ENCODE measurements at regions not wholly inside any gene's neighbourhood (a gene's known extent, or its start where the extent isn't known, plus 50 kb on each side); places are given as distances from the start of the nearest gene placed in this dataset.

DNA sequence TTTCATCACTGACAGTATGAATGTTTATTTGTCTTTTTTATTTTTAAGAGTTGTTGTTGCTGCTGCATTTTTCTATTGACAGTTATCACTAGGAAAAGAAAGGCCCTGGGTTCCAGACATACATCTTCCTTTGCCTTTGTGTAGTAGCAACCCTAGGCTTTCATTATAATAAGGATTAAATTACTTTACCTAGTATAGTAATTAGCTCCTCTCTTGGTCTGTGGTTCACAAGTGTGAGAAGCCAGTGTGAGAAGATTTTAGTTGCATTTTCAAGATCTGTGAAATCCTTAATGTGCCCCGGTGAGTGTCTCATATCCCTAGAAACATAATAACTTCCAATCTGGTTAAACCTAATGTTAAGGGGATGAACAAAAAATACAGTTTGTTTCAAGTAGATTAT lies 799.3 kb upstream of the MAP3K7 start:
- WGBS (ENCODE audit: missing lambda C conversion rate) = 0% methylated on average over 1 of the region's 1 CpG
- ChIA-PET POLR2A (no interaction called here), CTCF (no interaction called here)
- H3K9me3 ChIP-seq = no peaks in the 10 kb centered on the region
- H3K4me1 ChIP-seq = no peaks in the 10 kb centered on the region
- FAIRE-seq = no peak
- H3K4me3 ChIP-seq = no peak overlapping the region
- H3K4me2 ChIP-seq = no peak overlapping the region
- TF ChIP-seq SMC3 (IDR thresholded peaks at IDR 0.05) = no peak
- TF ChIP-seq MYC (IDR thresholded peaks at IDR 0.05; ENCODE audit: borderline replicate concordance, low read length) = no peak
- no peak for TF ChIP-seq RNF2 (IDR thresholded peaks at IDR 0.05; ENCODE audit: borderline replicate concordance, low read depth)
- TF ChIP-seq, protein P1, sequence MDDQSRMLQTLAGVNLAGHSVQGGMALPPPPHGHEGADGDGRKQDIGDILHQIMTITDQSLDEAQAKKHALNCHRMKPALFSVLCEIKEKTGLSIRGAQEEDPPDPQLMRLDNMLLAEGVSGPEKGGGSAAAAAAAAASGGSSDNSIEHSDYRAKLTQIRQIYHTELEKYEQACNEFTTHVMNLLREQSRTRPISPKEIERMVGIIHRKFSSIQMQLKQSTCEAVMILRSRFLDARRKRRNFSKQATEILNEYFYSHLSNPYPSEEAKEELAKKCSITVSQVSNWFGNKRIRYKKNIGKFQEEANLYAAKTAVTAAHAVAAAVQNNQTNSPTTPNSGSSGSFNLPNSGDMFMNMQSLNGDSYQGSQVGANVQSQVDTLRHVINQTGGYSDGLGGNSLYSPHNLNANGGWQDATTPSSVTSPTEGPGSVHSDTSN (IDR thresholded peaks at IDR 0.05) = no peak
- no peak for TF ChIP-seq ZFP36 (IDR thresholded peaks at IDR 0.05; ENCODE audit: borderline replicate concordance, partially characterized antibody)
- no peak for TF ChIP-seq E2F6 (IDR thresholded peaks at IDR 0.05; ENCODE audit: borderline replicate concordance, low read depth)
- no peak for TF ChIP-seq ZSCAN20 (CRISPR knock-in tag; IDR thresholded peaks at IDR 0.05)
- ATAC-seq = no peak
- DNase-seq (ENCODE audit: low read depth in 1 of 2, low spot score in 1 of 2) = no peak
- no peak overlapping the region for H3K27ac ChIP-seq

DNA sequence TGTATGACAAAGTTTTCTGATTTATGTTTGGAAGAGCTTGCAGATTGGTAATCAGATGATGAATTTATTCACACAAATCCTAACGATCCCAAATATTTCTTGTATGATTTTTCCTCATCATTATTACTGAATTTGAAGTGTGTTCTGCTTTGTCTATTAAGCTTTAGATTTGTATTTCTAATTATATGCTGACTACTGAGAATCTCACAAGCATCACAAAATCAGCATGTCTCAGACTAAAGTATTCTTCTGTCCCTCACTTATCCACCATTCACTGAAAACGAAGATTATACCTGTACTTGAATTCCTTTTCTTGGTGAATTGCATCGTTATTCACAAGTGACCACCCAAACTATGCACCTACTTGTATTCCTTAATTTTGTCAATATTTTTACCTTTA lies 796.3 kb upstream of the MAP3K7 start:
- TF ChIP-seq E2F6 (IDR thresholded peaks at IDR 0.05; ENCODE audit: borderline replicate concordance, low read depth) (no peak), MAFK (IDR thresholded peaks at IDR 0.05; ENCODE audit: partially characterized antibody) (peak; percentile 34), TFCP2L1 (CRISPR knock-in tag; IDR thresholded peaks at IDR 0.05) (no peak), EP300 (IDR thresholded peaks at IDR 0.05) (no peak), SREBF2 (IDR thresholded peaks at IDR 0.05) (no peak), REST (IDR thresholded peaks at IDR 0.05) (no peak)
- TF ChIP-seq, protein P2, sequence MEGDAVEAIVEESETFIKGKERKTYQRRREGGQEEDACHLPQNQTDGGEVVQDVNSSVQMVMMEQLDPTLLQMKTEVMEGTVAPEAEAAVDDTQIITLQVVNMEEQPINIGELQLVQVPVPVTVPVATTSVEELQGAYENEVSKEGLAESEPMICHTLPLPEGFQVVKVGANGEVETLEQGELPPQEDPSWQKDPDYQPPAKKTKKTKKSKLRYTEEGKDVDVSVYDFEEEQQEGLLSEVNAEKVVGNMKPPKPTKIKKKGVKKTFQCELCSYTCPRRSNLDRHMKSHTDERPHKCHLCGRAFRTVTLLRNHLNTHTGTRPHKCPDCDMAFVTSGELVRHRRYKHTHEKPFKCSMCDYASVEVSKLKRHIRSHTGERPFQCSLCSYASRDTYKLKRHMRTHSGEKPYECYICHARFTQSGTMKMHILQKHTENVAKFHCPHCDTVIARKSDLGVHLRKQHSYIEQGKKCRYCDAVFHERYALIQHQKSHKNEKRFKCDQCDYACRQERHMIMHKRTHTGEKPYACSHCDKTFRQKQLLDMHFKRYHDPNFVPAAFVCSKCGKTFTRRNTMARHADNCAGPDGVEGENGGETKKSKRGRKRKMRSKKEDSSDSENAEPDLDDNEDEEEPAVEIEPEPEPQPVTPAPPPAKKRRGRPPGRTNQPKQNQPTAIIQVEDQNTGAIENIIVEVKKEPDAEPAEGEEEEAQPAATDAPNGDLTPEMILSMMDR (IDR thresholded peaks at IDR 0.05) = no peak
- WGBS (ENCODE audit: missing lambda C conversion rate) = 0% methylated on average over 3 of the region's 3 CpGs
- no peak for FAIRE-seq

GRCh38 chr6:91376686-91377085 lies 789.8 kb upstream of the MAP3K7 start:
- ChIA-PET POLR2A (no interaction called here), CTCF (no interaction called here)
- Histone ChIP-seq H3K27ac (no peak overlapping the region), H3K4me3 (no peak overlapping the region), H3K4me2 (no peak overlapping the region), H3K4me1 (no peaks in the 10 kb centered on the region), H3K9me3 (no peaks in the 10 kb centered on the region)
- ATAC-seq (no peak), DNase-seq (ENCODE audit: low read depth in 1 of 2, low spot score in 1 of 2) (no peak), FAIRE-seq (no peak)
- no peak for TF ChIP-seq RNF2 (IDR thresholded peaks at IDR 0.05; ENCODE audit: borderline replicate concordance, low read depth)
- 10% methylated on average over 4 of the region's 4 CpGs for WGBS (ENCODE audit: missing lambda C conversion rate)

More for the DNA sequence above, 796.3 kb upstream of the MAP3K7 start:
- ChIA-PET CTCF (no interaction called here), POLR2A (no interaction called here)
- no peaks in the 10 kb centered on the region for H3K9me3 ChIP-seq
- H3K4me3 ChIP-seq = no peak overlapping the region
- H3K4me2 ChIP-seq = no peak overlapping the region
- no peak for DNase-seq (ENCODE audit: low read depth in 1 of 2, low spot score in 1 of 2)
- H3K4me1 ChIP-seq = no peaks in the 10 kb centered on the region
- ATAC-seq = no peak
- H3K27ac ChIP-seq = no peak overlapping the region
